Parathyroid adenoma (tissue), 2 donors: ENCODE measurements at regions not wholly inside any gene's neighbourhood (a gene's known extent, or its start where the extent isn't known, plus 50 kb on each side); places are given as distances from the start of the nearest gene placed in this dataset.

ENCODE experiments used
- H2AFZ ChIP-seq: fragments of 300-600 bp; sonication (generic); one replicate; pipeline ENCODE4 v1.7.0; 2017; ENCODE audit warnings: antibody characterized with exemption, mild to moderate bottlenecking
- H3K27ac ChIP-seq: fragments of 300-600 bp; sonication (generic); one replicate; pipeline ENCODE4 v1.7.0; 2017
- H3K27me3 ChIP-seq: fragments of 300-600 bp; sonication (generic); one replicate; pipeline ENCODE4 v1.7.0; 2017; ENCODE audit warnings: low read length; ENCODE audit not compliant: control insufficient read depth, insufficient read depth
- H3K36me3 ChIP-seq: fragments of 300-600 bp; sonication (generic); one replicate; pipeline ENCODE4 v1.7.0; 2017; ENCODE audit warnings: low read length; ENCODE audit not compliant: control insufficient read depth, insufficient read depth
- H3K4me1 ChIP-seq: fragments of 300-600 bp; sonication (generic); one replicate; pipeline ENCODE4 v1.7.0; 2017; ENCODE audit warnings: control low read depth
- H3K4me2 ChIP-seq: fragments of 300-600 bp; sonication (generic); one replicate; pipeline ENCODE4 v1.7.0; 2017; ENCODE audit warnings: low read length
- H3K4me3 ChIP-seq: fragments of 300-600 bp; sonication (generic); one replicate; pipeline ENCODE4 v1.7.0; 2017; ENCODE audit warnings: low read depth, low read length
- H3K79me2 ChIP-seq: fragments of 300-600 bp; sonication (generic); one replicate; pipeline ENCODE4 v1.7.0; 2017; ENCODE audit warnings: control low read depth
- H3K9ac ChIP-seq: fragments of 300-600 bp; sonication (generic); one replicate; pipeline ENCODE4 v1.7.0; 2017; ENCODE audit warnings: mild to moderate bottlenecking
- H3K9me3 ChIP-seq: fragments of 300-600 bp; sonication (generic); one replicate; pipeline ENCODE4 v1.7.0; 2017; ENCODE audit warnings: low read length; ENCODE audit not compliant: control insufficient read depth
- CTCF ChIP-seq: fragments of 300-600 bp; sonication (generic); IDR thresholded peaks from one replicate; pipeline ENCODE4 v1.7.0; 2017; ENCODE audit warnings: antibody characterized with exemption, mild to moderate bottlenecking
- donor health status: primary hyperparathyroidism.

DNA sequence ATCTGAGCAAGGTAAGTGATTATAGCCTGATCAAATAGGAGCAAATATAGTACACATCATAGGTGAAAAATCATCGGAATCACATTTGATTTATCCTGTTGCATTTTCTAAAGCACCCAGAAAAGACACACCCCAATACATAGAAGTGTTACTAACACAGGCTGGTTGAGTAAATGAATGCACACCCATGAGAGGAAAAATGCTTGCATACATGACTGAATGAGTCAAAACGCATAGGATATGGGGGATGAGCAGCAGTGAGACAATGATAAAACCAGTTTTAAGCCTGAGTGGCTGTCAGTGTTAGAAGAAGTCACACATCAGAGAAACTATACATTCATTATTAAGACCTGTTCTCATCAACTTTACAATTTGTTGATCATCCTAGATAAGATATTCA, 449.6 kb upstream of the CDH20 start:
- Histone ChIP-seq H3K4me2 (no peak overlapping the region), H3K27me3 (no peaks in the 10 kb centered on the region), H3K9ac (no peak overlapping the region), H2AFZ (no peak overlapping the region), H3K36me3 (no peaks in the 10 kb centered on the region), H3K79me2 (no peaks in the 10 kb centered on the region), H3K4me1 (no peaks in the 10 kb centered on the region), H3K27ac (no peak overlapping the region), H3K9me3 (no peaks in the 10 kb centered on the region), H3K4me3 (no peak overlapping the region)
- no peak for TF ChIP-seq CTCF

DNA sequence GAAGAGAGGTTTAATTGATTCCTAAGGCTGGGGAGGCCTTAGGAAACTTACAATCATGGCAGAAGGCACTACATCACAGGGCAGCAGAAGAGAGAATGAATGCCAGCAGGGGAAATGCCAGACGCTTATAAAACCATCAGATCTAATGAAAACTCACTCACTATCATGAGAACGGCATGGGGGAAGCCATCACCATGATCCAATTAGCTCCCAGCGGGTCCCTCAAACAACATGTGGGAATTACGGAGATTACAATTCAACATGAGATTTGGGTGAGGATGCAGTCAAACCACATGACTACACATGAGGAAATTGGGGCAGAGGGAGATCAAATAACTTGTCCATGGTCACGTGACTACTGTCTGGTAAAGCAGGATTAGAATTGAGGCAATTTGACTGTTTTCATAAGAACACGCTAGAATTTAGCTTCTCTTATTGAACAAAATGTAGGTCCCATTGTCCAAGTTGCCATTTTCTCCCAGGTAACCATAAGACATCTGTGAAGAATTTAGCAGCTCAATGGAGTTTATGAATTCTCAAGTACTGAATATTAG, 445.1 kb upstream of the CDH20 start:
- Histone ChIP-seq H3K4me2 (no peak overlapping the region), H2AFZ (no peak overlapping the region), H3K4me1 (no peaks in the 10 kb centered on the region), H3K27ac (no peak overlapping the region), H3K27me3 (no peaks in the 10 kb centered on the region), H3K4me3 (no peak overlapping the region), H3K36me3 (no peaks in the 10 kb centered on the region), H3K9me3 (no peaks in the 10 kb centered on the region), H3K79me2 (no peaks in the 10 kb centered on the region), H3K9ac (no peak overlapping the region)
- no peak for TF ChIP-seq CTCF

GRCh38 chr18:60889442-60889841, 443.8 kb upstream of the CDH20 start:
- no peak overlapping the region for H3K27ac ChIP-seq
- no peak for TF ChIP-seq CTCF
- no peak overlapping the region for H3K4me3 ChIP-seq
- no peaks in the 10 kb centered on the region for H3K4me1 ChIP-seq
- no peak overlapping the region for H3K9ac ChIP-seq
- H3K36me3 ChIP-seq = no peaks in the 10 kb centered on the region
- no peaks in the 10 kb centered on the region for H3K79me2 ChIP-seq
- H3K9me3 ChIP-seq = no peaks in the 10 kb centered on the region
- H2AFZ ChIP-seq = no peak overlapping the region
- no peak overlapping the region for H3K4me2 ChIP-seq
- H3K27me3 ChIP-seq = no peaks in the 10 kb centered on the region

GRCh38 chr18:60891936-60892335, 441.3 kb upstream of the CDH20 start:
- H3K9me3 ChIP-seq = no peaks in the 10 kb centered on the region
- no peak overlapping the region for H3K4me2 ChIP-seq
- no peak overlapping the region for H3K9ac ChIP-seq
- H2AFZ ChIP-seq = no peak overlapping the region
- H3K4me3 ChIP-seq = no peak overlapping the region
- H3K79me2 ChIP-seq = no peaks in the 10 kb centered on the region
- H3K36me3 ChIP-seq = no peaks in the 10 kb centered on the region
- H3K4me1 ChIP-seq = no peaks in the 10 kb centered on the region
- no peak overlapping the region for H3K27ac ChIP-seq
- H3K27me3 ChIP-seq = no peaks in the 10 kb centered on the region
- no peak for TF ChIP-seq CTCF

DNA sequence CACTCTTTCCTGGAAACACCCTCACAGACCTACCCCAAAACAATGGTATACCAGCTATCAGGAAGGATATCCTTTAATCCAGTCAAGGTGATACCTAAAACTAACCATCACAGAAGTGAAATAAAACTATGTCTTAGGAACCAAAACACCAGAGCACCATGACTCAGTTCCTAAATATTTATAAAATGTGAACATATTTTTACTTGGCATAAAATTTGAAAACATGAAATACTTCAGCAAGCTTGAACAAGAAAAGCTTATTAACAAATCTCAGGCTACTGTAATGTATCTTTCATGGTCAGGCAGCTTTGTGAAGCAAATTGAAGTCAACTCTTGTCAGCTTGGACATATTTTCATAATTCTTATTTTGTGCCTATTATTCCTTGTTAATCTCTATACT, 440.8 kb upstream of the CDH20 start:
- no peaks in the 10 kb centered on the region for H3K27me3 ChIP-seq
- H3K4me1 ChIP-seq = no peaks in the 10 kb centered on the region
- H3K4me3 ChIP-seq = no peak overlapping the region
- no peak overlapping the region for H2AFZ ChIP-seq
- H3K9me3 ChIP-seq = no peaks in the 10 kb centered on the region
- no peak overlapping the region for H3K4me2 ChIP-seq
- no peak overlapping the region for H3K27ac ChIP-seq
- H3K36me3 ChIP-seq = no peaks in the 10 kb centered on the region
- no peak overlapping the region for H3K9ac ChIP-seq
- H3K79me2 ChIP-seq = no peaks in the 10 kb centered on the region
- no peak for TF ChIP-seq CTCF
